Thyroid gland (tissue), 4 donors: ENCODE measurements at regions not wholly inside any gene's neighbourhood (a gene's known extent, or its start where the extent isn't known, plus 50 kb on each side); places are given as distances from the start of the nearest gene placed in this dataset.
"Not testable (repeated sequence)": the region's sequence is repeated elsewhere in the genome, so short reads cannot be mapped to it uniquely, and the experiment has no call there.

Experiments
- POLR2A ChIP-seq, 2 donors: fragments of 450-650 bp; IDR thresholded peaks; one replicate each; pipeline ENCODE4 v1.6.1; 2017; ENCODE audit warnings: antibody characterized with exemption in 2 of 2, mild to moderate bottlenecking in 2 of 2, moderate library complexity in 1 of 2
- TF ChIP-seq, protein P1 (sequence below), 6 experiments: fragments of 200-600 bp in 3 of 6; fragments of 450-650 bp in 3 of 6; sonication (generic) in 3 of 6; IDR thresholded peaks; one replicate each; pipeline ENCODE4 v1.5.1; 2016 to 2019; ENCODE audit warnings: antibody characterized with exemption in 6 of 6, mild to moderate bottlenecking in 2 of 6, inconsistent platforms in 1 of 6, moderate library complexity in 1 of 6

DNA sequence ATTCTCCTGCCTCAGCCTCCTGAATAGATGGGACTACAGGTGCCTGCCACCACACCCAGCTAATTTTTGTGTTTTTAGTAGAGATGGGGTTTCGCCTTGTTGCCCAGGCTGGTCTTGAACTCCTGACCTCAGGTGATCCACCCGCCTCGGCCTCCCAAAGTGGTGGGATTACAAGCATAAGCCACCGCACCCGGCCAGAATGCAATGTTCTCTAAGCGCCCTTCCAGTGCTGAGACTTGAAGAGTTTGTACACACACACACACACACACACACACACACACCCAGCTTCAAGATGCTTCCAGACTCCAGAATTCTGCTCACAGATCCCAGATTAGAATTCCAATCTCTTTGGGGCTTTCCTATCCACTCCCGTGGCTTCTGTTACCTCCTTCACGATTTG, 227.1 kb downstream of the FOXD2 start:
- not testable (repeated sequence) for TF ChIP-seq POLR2A (IDR thresholded peaks at IDR 0.05)
- TF ChIP-seq, protein P1, sequence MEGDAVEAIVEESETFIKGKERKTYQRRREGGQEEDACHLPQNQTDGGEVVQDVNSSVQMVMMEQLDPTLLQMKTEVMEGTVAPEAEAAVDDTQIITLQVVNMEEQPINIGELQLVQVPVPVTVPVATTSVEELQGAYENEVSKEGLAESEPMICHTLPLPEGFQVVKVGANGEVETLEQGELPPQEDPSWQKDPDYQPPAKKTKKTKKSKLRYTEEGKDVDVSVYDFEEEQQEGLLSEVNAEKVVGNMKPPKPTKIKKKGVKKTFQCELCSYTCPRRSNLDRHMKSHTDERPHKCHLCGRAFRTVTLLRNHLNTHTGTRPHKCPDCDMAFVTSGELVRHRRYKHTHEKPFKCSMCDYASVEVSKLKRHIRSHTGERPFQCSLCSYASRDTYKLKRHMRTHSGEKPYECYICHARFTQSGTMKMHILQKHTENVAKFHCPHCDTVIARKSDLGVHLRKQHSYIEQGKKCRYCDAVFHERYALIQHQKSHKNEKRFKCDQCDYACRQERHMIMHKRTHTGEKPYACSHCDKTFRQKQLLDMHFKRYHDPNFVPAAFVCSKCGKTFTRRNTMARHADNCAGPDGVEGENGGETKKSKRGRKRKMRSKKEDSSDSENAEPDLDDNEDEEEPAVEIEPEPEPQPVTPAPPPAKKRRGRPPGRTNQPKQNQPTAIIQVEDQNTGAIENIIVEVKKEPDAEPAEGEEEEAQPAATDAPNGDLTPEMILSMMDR (IDR thresholded peaks at IDR 0.05) = not testable (repeated sequence)
